Spleen (tissue), 11 donors: ENCODE measurements at regions not wholly inside any gene's neighbourhood (a gene's known extent, or its start where the extent isn't known, plus 50 kb on each side); places are given as distances from the start of the nearest gene placed in this dataset.

Experiments used
- DNase-seq: peaks from one replicate; pipeline ENCODE4 v3.0.0-alpha.2; 2020
- H3K27ac ChIP-seq, 8 donors: fragments of 200-600 bp; sonication (generic) in 7 of 8; 1 replicate in 4 of 8; 2 replicates in 4 of 8; pipeline versions ENCODE4 v1.5.0 to v1.8.0; 2016 to 2021; ENCODE audit warnings: inconsistent platforms in 4 of 8, mild to moderate bottlenecking in 4 of 8, moderate library complexity in 1 of 8
- H3K27me3 ChIP-seq, 7 donors: fragments of 200-600 bp; sonication (generic) in 6 of 7; replicated peaks in 1 of 7; 1 replicate in 4 of 7; 2 replicates in 3 of 7; pipeline versions ENCODE4 v1.5.0 to v1.8.0; 2016 to 2021; ENCODE audit warnings: inconsistent platforms in 3 of 7, mild to moderate bottlenecking in 1 of 7
- H3K36me3 ChIP-seq, 6 donors: fragments of 200-600 bp; sonication (generic) in 5 of 6; 1 replicate in 4 of 6; 2 replicates in 2 of 6; pipeline versions ENCODE4 v1.5.0 to v1.8.0; 2016 to 2021; ENCODE audit warnings: inconsistent platforms in 2 of 6
- H3K4me1 ChIP-seq, 6 donors: fragments of 200-600 bp; sonication (generic) in 5 of 6; 1 replicate in 3 of 6; 2 replicates in 3 of 6; pipeline versions ENCODE4 v1.5.0 to v1.8.0; 2016 to 2021; ENCODE audit warnings: inconsistent platforms in 3 of 6
- H3K4me3 ChIP-seq, 8 donors: fragments of 200-600 bp; sonication (generic) in 7 of 8; 1 replicate in 4 of 8; 2 replicates in 4 of 8; pipeline versions ENCODE4 v1.5.0 to v1.8.0; 2016 to 2021; ENCODE audit warnings: inconsistent platforms in 4 of 8, mild to moderate bottlenecking in 4 of 8, moderate library complexity in 2 of 8
- H3K9me3 ChIP-seq, 8 donors: fragments of 200-600 bp; sonication (generic) in 7 of 8; 1 replicate in 4 of 8; 2 replicates in 4 of 8; pipeline versions ENCODE4 v1.5.0 to v1.8.0; 2016 to 2021; ENCODE audit warnings: inconsistent platforms in 4 of 8
- CTCF ChIP-seq, 11 experiments: fragments of 200-600 bp in 7 of 11; fragments of 450-650 bp in 4 of 11; sonication (generic) in 4 of 11; IDR thresholded peaks in 8 of 11; conservative IDR thresholded peaks in 3 of 11; 1 replicate in 7 of 11; 2 replicates in 4 of 11; pipeline versions ENCODE4 v1.4.0 to v1.8.0; 2016 to 2021; ENCODE audit warnings: antibody characterized with exemption in 11 of 11, inconsistent platforms in 4 of 11, mild to moderate bottlenecking in 1 of 11
- POLR2A ChIP-seq, 3 donors: fragments of 450-650 bp; IDR thresholded peaks; one replicate each; pipeline ENCODE4 v1.5.1; 2017; ENCODE audit warnings: antibody characterized with exemption in 3 of 3, mild to moderate bottlenecking in 1 of 3
- POLR2AphosphoS5 ChIP-seq, 3 donors: sonication (generic); formaldehyde crosslinking; IDR thresholded peaks; one replicate each; pipeline ENCODE4 v1.5.1; 2017; ENCODE audit warnings: antibody characterized with exemption in 3 of 3
- WGBS, 5 donors: extraction: QIAGEN DNeasy Blood & Tissue Kit in 3 of 5; methylation state at CpG; one replicate each; pipeline versions ENCODE4 v1.1.5 to v1.1.7; 2013 to 2018; 5-methylcytosine and 5-hydroxymethylcytosine counted together
- intact Hi-C: fragments of 100-400 bp; cut with DNase I; formaldehyde crosslinking; loops from one replicate; pipeline ENCODE4 v1.15.0; 2023; ENCODE audit warnings: low total_unique reads
- donor health status: healthy with polysubstance abuse.
- donor health status: DM: no; HTN: no; CAD: no; lungs with moderate emphysema.
- donor health status: DM: no; HTN: no; CAD: no.
- donor health status: Bipolar disorder and iron deficiency.
- donor health status: healthy.
- donor health status: DM: no; HTN: no; CAD: no.
- donor health status: DM: yes; HTN: yes; CAD: no.

GRCh38 chr7:91634485-91635177 is 245.9 kb downstream of the MTERF1 start:
- intact Hi-C loops = loop anchor here (5.0 kb wide), 1 partner anchor 547 kb away; no protein-coding TSS in a partner anchor
- Histone ChIP-seq H3K4me1 (no peaks in the 10 kb centered on the region), H3K4me3 (no peak overlapping the region), H3K9me3 (no peaks in the 10 kb centered on the region), H3K27ac (no peak overlapping the region), H3K36me3 (no peaks in the 10 kb centered on the region), H3K27me3 (no peaks in the 10 kb centered on the region)
- no peak for DNase-seq
- 82 to 94% (median 83%) methylated on average over 3 of the region's 3 CpGs for WGBS, 5 donors
- no peak for TF ChIP-seq POLR2AphosphoS5 (IDR thresholded peaks at IDR 0.05)
- no peak for TF ChIP-seq POLR2A (IDR thresholded peaks at IDR 0.05)
- TF ChIP-seq CTCF (IDR thresholded peaks at IDR 0.05 in 8 of 11, conservative IDR thresholded peaks at IDR 0.05 in 3 of 11) = no peak

GRCh38 chr7:91636129-91636724 is 244.3 kb downstream of the MTERF1 start:
- no peak for DNase-seq
- intact Hi-C loops = loop anchor here (5.0 kb wide), 1 partner anchor 549 kb away; no protein-coding TSS in a partner anchor
- H3K4me3 ChIP-seq = no peak overlapping the region
- H3K4me1 ChIP-seq = no peaks in the 10 kb centered on the region
- 50 to 65% (median 57%) methylated on average over 6 of the region's 6 CpGs for whole genome bisulfite sequencing, 5 donors
- no peaks in the 10 kb centered on the region for H3K9me3 ChIP-seq
- H3K36me3 ChIP-seq = no peaks in the 10 kb centered on the region
- peak in 9 of 11 experiments; percentile 9 to 63 (median 46) for TF ChIP-seq CTCF (IDR thresholded peaks at IDR 0.05 in 8 of 11, conservative IDR thresholded peaks at IDR 0.05 in 3 of 11)
- no peak for TF ChIP-seq POLR2A (IDR thresholded peaks at IDR 0.05)
- no peaks in the 10 kb centered on the region for H3K27me3 ChIP-seq
- H3K27ac ChIP-seq = no peak overlapping the region

- no peak for DNase-seq
- intact Hi-C loops = loop anchor here (5.0 kb wide), 1 partner anchor 549 kb away; no protein-coding TSS in a partner anchor
Observed at GRCh38 chr7:91636728-91637127, 243.8 kb downstream of the MTERF1 start.

More at GRCh38 chr7:91636728-91637127, 243.8 kb downstream of the MTERF1 start:
- Histone ChIP-seq H3K9me3 (no peaks in the 10 kb centered on the region), H3K4me1 (no peaks in the 10 kb centered on the region), H3K4me3 (no peak overlapping the region), H3K27me3 (no peaks in the 10 kb centered on the region), H3K27ac (no peak overlapping the region), H3K36me3 (no peaks in the 10 kb centered on the region)
- WGBS, 5 donors = 80 to 93% (median 87%) methylated on average over 2 of the region's 2 CpGs
- TF ChIP-seq POLR2AphosphoS5 (IDR thresholded peaks at IDR 0.05) (no peak), POLR2A (IDR thresholded peaks at IDR 0.05) (no peak), CTCF (IDR thresholded peaks at IDR 0.05 in 8 of 11, conservative IDR thresholded peaks at IDR 0.05 in 3 of 11) (no peak)
